H1 (cell line): ENCODE measurements at regions not wholly inside any gene's neighbourhood (a gene's known extent, or its start where the extent isn't known, plus 50 kb on each side); places are given as distances from the start of the nearest gene placed in this dataset.
"Not testable (repeated sequence)": the region's sequence is repeated elsewhere in the genome, so short reads cannot be mapped to it uniquely, and the experiment has no call there.

Experiments used
- CTCF ChIA-PET: fragments of 300-600 bp; sonication (Branson Sonifier 250); formaldehyde crosslinking; loops from one replicate; lab custom pipeline; 2021; ENCODE audit not compliant: partially characterized antibody; lab: Charles Lee
- POLR2A ChIA-PET: fragments of 300-600 bp; sonication (Branson Sonifier 250); formaldehyde crosslinking; loops from one replicate; lab custom pipeline; 2021; ENCODE audit warnings: inconsistent platforms; ENCODE audit not compliant: partially characterized antibody; lab: Charles Lee
- DNase-seq, 2 experiments: peaks; one replicate each; pipeline versions ENCODE4 v3.0.0 to v3.0.0-alpha.2; 2010 to 2022; ENCODE audit warnings: low spot score in 2 of 2, low read depth in 1 of 2, mixed read lengths in 1 of 2
- FAIRE-seq: peaks from 2 replicates; lab custom pipeline; 2011; peaks lifted over from hg19 to GRCh38; lab: Jason Lieb, UNC
- H2AFZ ChIP-seq: 2 replicates; pipeline ENCODE4 v1.8.1; 2012; ENCODE audit warnings: low read length, inconsistent platforms
- H2AK5ac ChIP-seq: 2 replicates; pipeline ENCODE4 v1.6.1; 2013; ENCODE audit warnings: low read depth, low read length
- H2BK120ac ChIP-seq: replicated peaks from 2 replicates; pipeline ENCODE3; 2013; ENCODE audit warnings: low read depth, low read length, inconsistent platforms
- H2BK12ac ChIP-seq: 2 replicates; pipeline ENCODE4 v1.6.1; 2013; ENCODE audit warnings: low read depth, low read length
- H2BK15ac ChIP-seq: 2 replicates; pipeline ENCODE4 v1.6.1; 2013; ENCODE audit warnings: low read length
- H2BK20ac ChIP-seq: 2 replicates; pipeline ENCODE4 v1.6.1; 2013; ENCODE audit warnings: low read length
- H2BK5ac ChIP-seq: 2 replicates; pipeline ENCODE4 v1.6.1; 2013; ENCODE audit warnings: low read depth, low read length
- H3K14ac ChIP-seq: 2 replicates; pipeline ENCODE4 v1.6.1; 2013; ENCODE audit warnings: inconsistent platforms; ENCODE audit not compliant: insufficient read length
- H3K18ac ChIP-seq: 2 replicates; pipeline ENCODE4 v1.6.1; 2013; ENCODE audit warnings: low read length; ENCODE audit errors: extremely low read depth
- H3K23ac ChIP-seq: 2 replicates; pipeline ENCODE4 v1.6.1; 2013; ENCODE audit warnings: inconsistent platforms; ENCODE audit not compliant: insufficient read length
- H3K23me2 ChIP-seq: 2 replicates; pipeline ENCODE4 v1.6.1; 2013; ENCODE audit warnings: low read depth, low read length
- H3K27ac ChIP-seq: 2 replicates; pipeline ENCODE4 v1.6.1; 2011; ENCODE audit warnings: low read depth, low read length, inconsistent platforms
- H3K27me3 ChIP-seq, 4 experiments: replicated peaks in 1 of 4; 1 replicate in 1 of 4; 2 replicates in 3 of 4; pipeline versions ENCODE4 v1.6.1 to v1.8.1; 2011 to 2013; ENCODE audit warnings: low read length in 3 of 4, mild to moderate bottlenecking in 3 of 4, inconsistent platforms in 2 of 4, mixed read lengths in 2 of 4, moderate library complexity in 1 of 4; ENCODE audit not compliant: control insufficient read depth in 3 of 4, insufficient read depth in 3 of 4; ENCODE audit errors: extremely low read depth in 1 of 4
- H3K36me3 ChIP-seq, 4 experiments: 2 replicates each; pipeline versions ENCODE4 v1.6.1 to v1.8.1; 2011 to 2013; ENCODE audit warnings: mild to moderate bottlenecking in 4 of 4, low read length in 3 of 4, moderate library complexity in 2 of 4, control low read depth in 1 of 4, inconsistent platforms in 1 of 4; ENCODE audit not compliant: insufficient read depth in 4 of 4, control insufficient read depth in 2 of 4
- H3K4ac ChIP-seq: replicated peaks from 2 replicates; pipeline ENCODE3; 2013; ENCODE audit warnings: low read length, low read depth, mixed read lengths, inconsistent platforms; ENCODE audit not compliant: insufficient read length
- H3K4me1 ChIP-seq, 4 experiments: replicated peaks in 1 of 4; 1 replicate in 1 of 4; 2 replicates in 3 of 4; pipeline versions ENCODE4 v1.6.1 to v1.8.1; 2011 to 2013; ENCODE audit warnings: low read length in 3 of 4, inconsistent platforms in 2 of 4, mixed read lengths in 1 of 4; ENCODE audit not compliant: insufficient read depth in 4 of 4, control insufficient read depth in 3 of 4
- H3K4me2 ChIP-seq, 2 experiments: 2 replicates each; pipeline versions ENCODE4 v1.6.1 to v1.8.1; 2011 to 2013; ENCODE audit warnings: low read depth in 2 of 2, low read length in 2 of 2, control low read depth in 1 of 2, inconsistent platforms in 1 of 2, mild to moderate bottlenecking in 1 of 2; ENCODE audit not compliant: insufficient read depth in 1 of 2
- H3K4me3 ChIP-seq, 4 experiments: fragments of 200-600, 300-600 bp in 1 of 4; sonication (generic), shearing (Covaris generic), sonication (Bioruptor Twin) in 1 of 4; 2 replicates each; pipeline versions ENCODE4 v1.5.1 to v1.8.1; 2011 to 2016; ENCODE audit warnings: low read length in 4 of 4, low read depth in 3 of 4, control low read depth in 2 of 4, inconsistent platforms in 2 of 4, mild to moderate bottlenecking in 2 of 4, mixed read lengths in 1 of 4, moderate library complexity in 1 of 4; ENCODE audit not compliant: insufficient read depth in 2 of 4; ENCODE audit errors: extremely low read depth in 1 of 4
- H3K56ac ChIP-seq: replicated peaks from 2 replicates; pipeline ENCODE3; 2013; ENCODE audit warnings: low read depth, mild to moderate bottlenecking, mixed read lengths, low read length, inconsistent platforms; ENCODE audit not compliant: insufficient read length
- H3K79me1 ChIP-seq: 2 replicates; pipeline ENCODE4 v1.6.1; 2013; ENCODE audit warnings: low read depth, low read length, control low read depth
- H3K79me2 ChIP-seq, 2 experiments: 2 replicates each; pipeline versions ENCODE4 v1.6.1 to v1.8.1; 2012 to 2013; ENCODE audit warnings: low read length in 2 of 2, mild to moderate bottlenecking in 2 of 2, inconsistent platforms in 1 of 2; ENCODE audit not compliant: insufficient read depth in 2 of 2, control insufficient read depth in 1 of 2
- H3K9ac ChIP-seq, 4 experiments: replicated peaks in 1 of 4; 1 replicate in 1 of 4; 2 replicates in 3 of 4; pipeline versions ENCODE4 v1.6.1 to v1.8.1; 2011 to 2013; ENCODE audit warnings: low read depth in 3 of 4, low read length in 3 of 4, control low read depth in 2 of 4, mild to moderate bottlenecking in 2 of 4, moderate library complexity in 2 of 4, inconsistent platforms in 1 of 4; ENCODE audit errors: extremely low read depth in 1 of 4
- H3K9me3 ChIP-seq, 2 experiments: 2 replicates each; pipeline versions ENCODE4 v1.6.1 to v1.8.1; 2012 to 2013; ENCODE audit warnings: mild to moderate bottlenecking in 2 of 2, moderate library complexity in 2 of 2, control low read depth in 1 of 2, inconsistent platforms in 1 of 2, low read depth in 1 of 2, low read length in 1 of 2, mixed read lengths in 1 of 2; ENCODE audit not compliant: insufficient read depth in 2 of 2
- H4K20me1 ChIP-seq, 2 experiments: replicated peaks in 1 of 2; 2 replicates each; pipeline versions ENCODE3 to v1.8.1; 2011 to 2013; ENCODE audit warnings: inconsistent platforms in 2 of 2, low read length in 2 of 2, mild to moderate bottlenecking in 1 of 2; ENCODE audit not compliant: insufficient read depth in 2 of 2, control insufficient read depth in 1 of 2
- H4K5ac ChIP-seq: 2 replicates; pipeline ENCODE4 v1.6.1; 2013; ENCODE audit warnings: low read length, low read depth, mixed read lengths, inconsistent platforms; ENCODE audit not compliant: insufficient read length
- H4K8ac ChIP-seq: 2 replicates; pipeline ENCODE4 v1.8.0; 2013; ENCODE audit warnings: mild to moderate bottlenecking, moderate library complexity, low read length, inconsistent platforms; ENCODE audit not compliant: insufficient read depth; ENCODE audit errors: extremely low read depth
- H4K91ac ChIP-seq: replicated peaks from 2 replicates; pipeline ENCODE3; 2013; ENCODE audit warnings: low read length, mixed read lengths, inconsistent platforms; ENCODE audit not compliant: insufficient read length
- WGBS, 2 experiments: shearing (Covaris generic) in 1 of 2; methylation state at CpG; one replicate each; pipeline versions ENCODE4 v1.1.6 to v1.1.7; 2013 to 2015; ENCODE audit warnings: low lambda C conversion rate in 2 of 2, mixed read lengths in 2 of 2, inconsistent platforms in 1 of 2, low coverage in 1 of 2, missing lambda C conversion rate in 1 of 2; ENCODE audit not compliant: insufficient replicate concordance in 2 of 2, insufficient coverage in 1 of 2, insufficient read length in 1 of 2; ENCODE audit errors: extremely low coverage in 1 of 2, missing lambda C conversion rate in 1 of 2; 5-methylcytosine and 5-hydroxymethylcytosine counted together

DNA sequence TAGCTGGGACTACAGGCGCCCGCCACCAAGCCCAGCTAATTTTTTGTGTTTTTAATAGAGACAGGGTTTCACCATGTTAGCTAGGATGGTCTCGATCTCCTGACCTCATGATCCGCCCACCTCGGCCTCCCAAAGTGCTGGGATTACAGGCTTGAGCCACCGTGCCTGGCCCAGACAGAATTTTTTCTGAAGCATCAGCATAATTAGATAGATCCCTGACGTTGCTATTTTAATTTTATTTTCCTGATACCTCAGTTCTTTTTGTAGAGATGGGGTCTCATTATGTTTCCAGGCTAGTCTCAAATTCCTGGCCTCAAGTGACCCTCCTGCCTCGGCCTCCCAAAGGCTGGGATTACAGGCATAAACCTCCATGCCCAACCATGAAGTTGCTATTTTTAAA lies 79.8 kb downstream of the P2RY1 start:
- H3K79me2 ChIP-seq, H3K4me1 ChIP-seq, H3K27me3 ChIP-seq, H3K23me2 ChIP-seq, H4K5ac ChIP-seq, H3K18ac ChIP-seq, H2BK12ac ChIP-seq, POLR2A ChIA-PET, H3K56ac ChIP-seq, H2AFZ ChIP-seq, H2BK15ac ChIP-seq, H3K14ac ChIP-seq, FAIRE-seq, H2BK5ac ChIP-seq, H3K79me1 ChIP-seq, CTCF ChIA-PET, H3K4ac ChIP-seq, H2AK5ac ChIP-seq, H4K20me1 ChIP-seq, H2BK20ac ChIP-seq, H3K27ac ChIP-seq, H3K9ac ChIP-seq, DNase-seq, H3K36me3 ChIP-seq, H3K4me2 ChIP-seq, H3K9me3 ChIP-seq, H3K4me3 ChIP-seq, H3K23ac ChIP-seq, H2BK120ac ChIP-seq, H4K8ac ChIP-seq, H4K91ac ChIP-seq: not testable (repeated sequence)
- WGBS, 2 experiments, result 86% methylated on average over 8 of the region's 8 CpGs; no CpG with 5 or more reads in 1 of the 2 experiments
